H1 (cell line): ENCODE measurements at regions not wholly inside any gene's neighbourhood (a gene's known extent, or its start where the extent isn't known, plus 50 kb on each side); places are given as distances from the start of the nearest gene placed in this dataset.

ENCODE experiments used
- EZH2 ChIP-seq: fragments of 200-600 bp; sonication (generic); IDR thresholded peaks from 2 replicates; pipeline ENCODE4 v1.7.1; 2012; ENCODE audit warnings: low read depth, mild to moderate bottlenecking, moderate library complexity, low read length, inconsistent platforms; ENCODE audit not compliant: severe bottlenecking
- POLR2AphosphoS5 ChIP-seq: IDR thresholded peaks from 2 replicates; pipeline ENCODE4 v1.6.1; 2011; ENCODE audit warnings: low read depth, low read length
- SP4 ChIP-seq: IDR thresholded peaks from 2 replicates; pipeline ENCODE4 v1.6.1; 2012; ENCODE audit warnings: low read length, inconsistent platforms
- TCF12 ChIP-seq: IDR thresholded peaks from 2 replicates; pipeline ENCODE4 v1.6.1; 2011; ENCODE audit warnings: low read depth, mild to moderate bottlenecking, low read length

GRCh38 chr5:54691656-54692055 is 174.1 kb downstream of the SNX18 start (continued):
- TF ChIP-seq TCF12 = no peak
- no peak for TF ChIP-seq SP4
- no peak for TF ChIP-seq EZH2
- TF ChIP-seq POLR2AphosphoS5 = no peak
